Osteoblast (primary cell): ENCODE measurements at regions not wholly inside any gene's neighbourhood (a gene's known extent, or its start where the extent isn't known, plus 50 kb on each side); places are given as distances from the start of the nearest gene placed in this dataset.

Experiments
- DNase-seq: peaks from one replicate; pipeline ENCODE4 v3.0.0; 2011; ENCODE audit warnings: low spot score, mixed read lengths; ENCODE audit not compliant: insufficient read length; ENCODE audit errors: missing footprints
- H2AFZ ChIP-seq: 2 replicates; pipeline ENCODE4 v1.6.0; 2011; ENCODE audit warnings: mild to moderate bottlenecking, low read length
- H3K27ac ChIP-seq: 2 replicates; pipeline ENCODE4 v1.5.1; 2011; ENCODE audit warnings: mild to moderate bottlenecking, low read depth, low read length, moderate library complexity
- H3K27me3 ChIP-seq: 2 replicates; pipeline ENCODE4 v1.6.0; 2012; ENCODE audit warnings: mild to moderate bottlenecking, control low read depth, inconsistent platforms, low read length, moderate library complexity; ENCODE audit not compliant: insufficient read depth
- H3K36me3 ChIP-seq: 2 replicates; pipeline ENCODE4 v1.5.1; 2011; ENCODE audit warnings: mild to moderate bottlenecking, low read length, control low read depth, moderate library complexity; ENCODE audit not compliant: insufficient read depth
- H3K4me1 ChIP-seq: 2 replicates; pipeline ENCODE4 v1.5.1; 2011; ENCODE audit warnings: mild to moderate bottlenecking, low read length, control low read depth, moderate library complexity; ENCODE audit not compliant: insufficient read depth
- H3K4me2 ChIP-seq: 2 replicates; pipeline ENCODE4 v1.6.0; 2011; ENCODE audit warnings: mild to moderate bottlenecking, low read length; ENCODE audit not compliant: insufficient read depth
- H3K4me3 ChIP-seq: fragments of 200-600 bp; sonication (generic); 3 replicates; pipeline ENCODE4 v1.5.1; 2012; ENCODE audit warnings: mild to moderate bottlenecking, low read length, inconsistent platforms; ENCODE audit not compliant: insufficient read depth
- H3K79me2 ChIP-seq: 2 replicates; pipeline ENCODE4 v1.6.0; 2012; ENCODE audit warnings: mild to moderate bottlenecking, low read length, control low read depth, inconsistent platforms; ENCODE audit not compliant: insufficient read depth
- H3K9me3 ChIP-seq: 2 replicates; pipeline ENCODE4 v1.5.1; 2011; ENCODE audit warnings: low read depth, low read length, control low read depth
- H4K20me1 ChIP-seq: 2 replicates; pipeline ENCODE4 v1.6.0; 2012; ENCODE audit warnings: mild to moderate bottlenecking, low read length, control low read depth; ENCODE audit not compliant: insufficient read depth
- CTCF ChIP-seq: IDR thresholded peaks from 2 replicates; pipeline ENCODE4 v1.5.1; 2011; ENCODE audit warnings: mild to moderate bottlenecking, low read depth, low read length, moderate library complexity; ENCODE audit errors: extremely low read depth

GRCh38 chr5:106306313-106307028 is 1364.3 kb downstream of the EFNA5 start:
- Histone ChIP-seq H3K9me3 (no peaks in the 10 kb centered on the region), H3K4me3 (no peak overlapping the region), H3K79me2 (no peaks in the 10 kb centered on the region), H3K27ac (no peak overlapping the region), H3K36me3 (no peaks in the 10 kb centered on the region), H4K20me1 (no peaks in the 10 kb centered on the region), H3K4me2 (no peak overlapping the region), H3K4me1 (peaks cover 6% of the 10 kb centered on the region), H3K27me3 (no peaks in the 10 kb centered on the region), H2AFZ (no peak overlapping the region)
- DNase-seq: no peak
- TF ChIP-seq CTCF: no peak

GRCh38 chr5:106303911-106304310 is 1366.8 kb downstream of the EFNA5 start:
- Histone ChIP-seq H3K79me2 (no peaks in the 10 kb centered on the region), H3K4me2 (peak overlapping the region; percentile 63), H3K27ac (no peak overlapping the region), H2AFZ (peak overlapping the region; percentile 20), H3K27me3 (no peaks in the 10 kb centered on the region), H3K36me3 (no peaks in the 10 kb centered on the region), H3K4me3 (no peak overlapping the region), H3K9me3 (no peaks in the 10 kb centered on the region), H4K20me1 (no peaks in the 10 kb centered on the region), H3K4me1 (peaks cover 3% of the 10 kb centered on the region)
- TF ChIP-seq CTCF: no peak
- no peak for DNase-seq

GRCh38 chr5:106292654-106293053 is 1378.1 kb downstream of the EFNA5 start:
- peak; percentile 22 for DNase-seq
- H3K79me2 ChIP-seq: no peaks in the 10 kb centered on the region
- no peaks in the 10 kb centered on the region for H3K9me3 ChIP-seq
- H3K4me3 ChIP-seq: no peak overlapping the region
- no peaks in the 10 kb centered on the region for H4K20me1 ChIP-seq
- H3K36me3 ChIP-seq: no peaks in the 10 kb centered on the region
- no peak overlapping the region for H3K27ac ChIP-seq
- peaks cover 21% of the 10 kb centered on the region for H3K4me1 ChIP-seq
- no peak overlapping the region for H3K4me2 ChIP-seq
- H3K27me3 ChIP-seq: no peaks in the 10 kb centered on the region
- no peak overlapping the region for H2AFZ ChIP-seq
- TF ChIP-seq CTCF: no peak

- no peak for TF ChIP-seq CTCF
- no peak overlapping the region for H3K27ac ChIP-seq
- H3K4me3 ChIP-seq: no peak overlapping the region
- DNase-seq: no peak
- no peaks in the 10 kb centered on the region for H4K20me1 ChIP-seq
- H3K4me1 ChIP-seq: peaks cover 21% of the 10 kb centered on the region
- H3K9me3 ChIP-seq: no peaks in the 10 kb centered on the region
- H3K79me2 ChIP-seq: no peaks in the 10 kb centered on the region
- no peaks in the 10 kb centered on the region for H3K27me3 ChIP-seq
- no peaks in the 10 kb centered on the region for H3K36me3 ChIP-seq
- no peak overlapping the region for H2AFZ ChIP-seq
- no peak overlapping the region for H3K4me2 ChIP-seq
Measured at GRCh38 chr5:106290841-106291240, 1379.9 kb downstream of the EFNA5 start.
